NCI-H1436 treated with DMSO at 0.1 percent for 48 hours (cell line): ENCODE measurements at regions not wholly inside any gene's neighbourhood (a gene's known extent, or its start where the extent isn't known, plus 50 kb on each side); places are given as distances from the start of the nearest gene placed in this dataset.

Experiments used
- DNase-seq: peaks from one replicate; lab custom pipeline; 2025; lab: John Stamatoyannopoulos, UW

- no peak for DNase-seq
Measured at GRCh38 chr11:131052367-131052766, 136.1 kb upstream of the SNX19 start.

DNA sequence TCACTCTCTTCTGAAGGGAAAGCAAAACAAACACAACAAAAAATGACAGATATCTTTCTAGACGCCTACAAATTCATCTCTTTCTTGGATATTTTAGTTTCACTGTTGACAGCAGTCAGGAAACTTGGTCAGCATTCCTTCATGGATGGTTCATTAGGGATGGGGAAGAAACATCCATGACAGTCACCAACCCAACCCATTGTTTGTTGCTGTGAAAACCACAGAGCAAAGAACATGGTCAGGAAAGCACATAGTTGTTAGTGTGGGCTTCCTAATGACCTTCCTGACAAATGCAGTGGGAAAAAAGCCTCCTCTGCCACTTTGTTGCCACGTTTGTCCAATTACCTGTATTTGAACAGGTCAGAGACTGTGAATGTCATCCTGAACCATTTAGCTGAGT, 139.8 kb upstream of the SNX19 start:
- no peak for DNase-seq

GRCh38 chr11:131063638-131064037, 147.4 kb upstream of the SNX19 start:
- DNase-seq: no peak

- no peak for DNase-seq
Measured at GRCh38 chr11:131064373-131064991, 148.2 kb upstream of the SNX19 start.

DNA sequence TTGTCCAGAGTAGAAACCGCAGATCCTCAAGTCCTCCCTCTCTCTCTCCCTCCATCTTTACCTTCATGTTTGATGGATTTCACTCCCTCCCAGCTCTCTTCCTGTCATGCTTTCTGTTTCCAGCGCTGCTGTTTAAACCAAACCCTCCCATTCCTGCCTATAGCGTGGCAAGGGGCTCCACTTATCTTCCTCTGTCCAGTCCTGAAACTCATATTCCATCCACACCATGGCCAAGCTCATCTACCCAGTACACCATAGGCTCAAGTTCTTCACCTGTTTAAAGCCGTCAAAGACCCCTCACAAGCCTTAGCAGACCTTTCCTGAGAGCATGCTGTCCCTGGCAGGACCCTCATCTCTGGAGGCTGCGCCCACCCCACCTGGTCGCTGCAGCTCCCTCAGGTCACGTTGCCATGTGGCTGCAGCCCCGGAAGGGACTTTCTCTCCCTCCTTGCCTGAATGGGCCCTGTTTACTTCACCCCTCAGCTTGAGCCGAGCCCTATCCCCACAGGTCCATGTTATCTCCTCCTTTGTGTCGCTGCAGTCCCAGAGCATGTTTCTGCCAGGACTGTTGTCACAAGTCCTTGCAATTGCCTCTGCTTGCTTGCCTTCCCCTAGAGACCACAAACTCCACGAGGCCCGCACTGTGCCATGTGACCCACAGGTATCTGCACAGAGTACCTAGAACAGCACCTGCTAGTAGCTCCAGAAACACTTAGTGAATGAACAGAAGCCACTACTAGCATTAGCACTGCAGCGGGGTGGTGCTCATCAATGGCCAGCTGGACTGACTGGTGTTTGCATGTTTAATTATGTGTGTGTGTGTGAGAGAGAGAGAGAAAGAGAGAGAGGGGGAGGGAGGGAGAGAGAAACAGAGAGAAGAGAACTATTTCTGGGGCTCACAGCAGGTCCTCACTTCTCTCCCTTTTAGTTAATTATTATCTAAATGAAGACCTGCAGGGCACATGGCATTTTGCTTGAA, 149.4 kb upstream of the SNX19 start:
- no peak for DNase-seq

DNA sequence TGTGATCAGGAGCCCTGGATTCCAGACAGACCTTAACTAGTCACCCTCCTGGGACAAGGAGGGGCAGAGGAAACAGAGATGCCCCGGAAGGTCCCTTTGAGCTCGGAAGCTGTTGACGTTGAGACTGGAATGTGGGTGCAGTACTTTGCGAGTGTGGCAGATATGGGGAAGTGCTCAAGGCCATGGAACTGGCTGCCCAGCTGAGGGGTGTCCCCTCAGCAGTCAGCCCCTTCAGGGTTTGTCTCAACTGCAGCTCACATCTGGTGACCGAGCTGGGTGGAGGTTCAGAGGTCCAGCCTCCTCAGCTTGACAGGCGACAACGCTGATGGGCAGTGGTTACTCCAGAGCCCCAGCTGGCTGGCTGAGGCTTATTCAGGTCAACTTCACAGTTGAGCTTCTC, 150.3 kb upstream of the SNX19 start:
- DNase-seq: no peak

DNA sequence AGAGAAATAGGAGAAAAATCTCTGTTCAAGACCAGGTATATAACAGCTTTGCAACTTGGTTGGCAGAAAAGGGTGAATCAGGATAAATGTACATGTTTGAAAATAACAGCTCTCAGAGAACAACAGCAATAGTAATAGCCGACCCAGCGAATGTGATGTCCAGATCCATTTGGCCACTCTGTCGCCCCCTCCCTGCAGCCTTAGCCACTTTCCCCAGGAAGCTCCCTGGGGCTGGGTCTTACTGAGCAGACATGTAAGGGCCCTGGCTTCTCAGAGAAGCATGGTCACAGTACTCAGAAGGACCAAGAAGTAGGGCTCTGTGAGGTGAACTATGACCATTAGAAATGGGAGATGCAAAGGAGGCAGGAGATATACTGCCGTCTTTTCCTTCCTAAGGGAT, 154.1 kb upstream of the SNX19 start:
- DNase-seq: no peak

GRCh38 chr11:131073167-131073566, 156.9 kb upstream of the SNX19 start:
- DNase-seq: no peak

DNA sequence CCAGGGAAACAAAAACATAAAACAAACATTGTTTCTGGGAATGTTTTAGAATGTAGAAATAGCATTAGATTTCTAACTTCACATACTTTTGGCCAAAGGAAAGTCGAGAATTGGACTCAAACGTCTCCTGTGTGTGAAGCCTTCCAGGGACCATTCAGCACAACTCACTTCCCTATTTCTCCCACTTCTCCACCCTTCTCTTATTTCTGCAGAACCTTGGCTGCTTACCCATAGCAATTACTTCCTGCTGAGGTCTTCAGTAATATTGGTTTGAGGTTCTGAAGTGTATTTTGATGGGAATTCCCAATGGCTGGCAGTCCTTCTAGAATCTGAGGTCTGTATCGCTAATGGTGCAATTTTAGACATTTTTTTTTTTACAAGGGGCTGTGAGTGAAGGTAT, 158.3 kb upstream of the SNX19 start:
- no peak for DNase-seq

DNA sequence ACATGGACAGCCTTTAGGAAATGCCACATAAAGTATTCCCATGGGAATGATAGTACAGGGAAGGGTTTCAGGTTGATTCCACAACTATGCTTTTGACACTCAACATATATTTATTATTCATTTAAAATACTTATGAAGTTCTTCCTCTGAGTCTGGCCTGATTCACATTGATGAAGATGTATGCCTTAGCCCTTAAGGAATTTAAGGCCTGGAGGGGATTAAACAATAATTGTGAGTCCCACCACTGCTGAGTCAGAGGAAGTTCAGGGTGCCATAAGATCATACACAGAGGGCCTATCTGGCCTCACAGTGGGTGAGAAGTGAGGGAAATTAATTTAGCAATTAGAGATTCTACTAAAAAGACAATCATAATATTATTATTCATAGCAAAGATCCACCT, 161.1 kb upstream of the SNX19 start:
- DNase-seq: no peak

DNA sequence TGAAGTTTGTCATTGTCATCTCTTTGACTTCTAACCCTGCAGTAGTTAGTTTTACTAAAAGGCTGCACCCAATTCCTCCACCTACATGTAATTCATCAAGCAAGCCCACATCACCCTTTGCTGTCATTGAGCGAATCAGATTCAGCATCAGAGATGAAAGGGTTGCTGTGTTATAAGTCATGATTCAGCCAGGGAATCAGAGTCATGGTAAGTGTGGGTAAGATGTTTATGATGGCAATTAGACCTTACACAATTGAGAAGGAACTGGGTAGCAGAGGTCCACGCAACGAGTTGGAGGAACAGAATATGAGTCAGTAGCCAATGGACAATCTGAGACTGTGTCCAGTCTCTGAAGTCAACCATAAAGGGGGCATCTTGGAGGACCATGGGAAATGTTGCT, 162.8 kb upstream of the SNX19 start:
- no peak for DNase-seq

- DNase-seq: no peak
Measured at GRCh38 chr11:131089727-131090245, 173.5 kb upstream of the SNX19 start.

GRCh38 chr11:131092469-131092868, 176.2 kb upstream of the SNX19 start:
- DNase-seq: no peak

DNA sequence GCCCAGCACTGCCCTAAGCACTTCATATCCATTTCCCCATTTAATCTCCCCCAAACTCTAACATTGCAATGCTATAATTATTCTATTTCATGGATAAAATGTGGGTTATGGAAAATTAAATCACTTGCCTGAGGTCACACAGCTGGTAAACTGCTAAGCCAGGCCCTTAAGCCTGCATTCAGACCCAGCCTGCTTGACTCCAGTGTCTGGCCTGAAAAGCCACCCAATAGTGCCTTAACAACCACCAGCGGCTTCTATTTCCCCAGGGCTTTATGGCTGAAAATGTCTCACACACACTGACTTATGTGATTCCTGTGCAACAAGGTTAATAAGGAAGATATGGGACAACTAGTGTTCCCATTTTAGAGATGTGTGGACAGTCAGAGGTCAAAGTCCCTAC, 178.5 kb upstream of the SNX19 start:
- DNase-seq: no peak

DNA sequence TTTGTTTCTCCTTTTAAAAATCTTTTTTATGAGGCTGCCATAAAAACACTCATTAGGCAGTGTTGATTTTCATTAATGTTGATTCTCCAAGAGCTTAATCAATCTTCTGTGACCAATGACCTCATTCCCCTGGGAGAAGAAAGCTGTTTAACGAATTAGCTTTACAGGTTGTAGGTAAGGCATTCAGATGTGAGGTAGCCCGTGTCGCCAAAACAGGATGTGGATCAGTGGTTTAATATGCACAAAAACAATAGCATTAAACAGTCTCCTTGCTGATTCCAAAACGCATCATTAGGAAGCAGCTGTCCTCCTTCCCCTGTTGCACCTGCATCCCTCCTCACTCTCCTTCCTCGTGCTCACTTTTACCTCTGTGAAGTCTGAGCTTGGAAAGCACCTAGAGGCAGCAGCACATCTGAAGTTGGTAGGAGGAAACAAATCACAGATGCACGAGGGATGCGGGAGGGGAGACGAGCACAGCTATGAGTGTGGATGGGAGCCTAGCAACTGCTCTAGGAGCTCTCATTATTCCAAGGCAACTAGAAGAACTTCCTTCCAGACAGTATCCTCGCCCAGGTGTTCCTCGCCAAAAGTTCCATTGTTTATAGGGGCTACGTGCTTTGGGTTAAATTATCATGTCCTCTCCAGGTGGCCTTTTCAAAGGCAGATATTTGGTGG, 179.4 kb upstream of the SNX19 start:
- no peak for DNase-seq

DNA sequence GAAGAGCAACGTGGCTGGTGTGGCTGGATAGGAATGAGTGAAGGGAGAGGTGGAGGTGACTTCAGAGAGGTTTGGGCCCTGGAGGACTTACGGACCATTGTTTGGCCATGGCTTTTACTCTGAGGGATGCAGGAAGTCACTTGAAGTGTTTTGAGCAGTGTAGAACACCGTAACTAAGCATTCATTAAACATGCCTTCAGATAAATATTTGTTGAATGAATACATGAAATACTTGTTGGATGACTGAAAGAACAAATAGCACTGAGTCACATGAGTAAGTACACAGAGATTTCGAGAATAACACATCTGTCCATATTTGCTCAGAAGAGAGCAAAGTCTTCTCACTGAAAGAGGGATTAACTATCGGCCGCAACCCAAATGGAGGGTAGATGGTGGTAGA, 182.7 kb upstream of the SNX19 start:
- no peak for DNase-seq

GRCh38 chr11:131099746-131100145, 183.5 kb upstream of the SNX19 start:
- DNase-seq: no peak

DNA sequence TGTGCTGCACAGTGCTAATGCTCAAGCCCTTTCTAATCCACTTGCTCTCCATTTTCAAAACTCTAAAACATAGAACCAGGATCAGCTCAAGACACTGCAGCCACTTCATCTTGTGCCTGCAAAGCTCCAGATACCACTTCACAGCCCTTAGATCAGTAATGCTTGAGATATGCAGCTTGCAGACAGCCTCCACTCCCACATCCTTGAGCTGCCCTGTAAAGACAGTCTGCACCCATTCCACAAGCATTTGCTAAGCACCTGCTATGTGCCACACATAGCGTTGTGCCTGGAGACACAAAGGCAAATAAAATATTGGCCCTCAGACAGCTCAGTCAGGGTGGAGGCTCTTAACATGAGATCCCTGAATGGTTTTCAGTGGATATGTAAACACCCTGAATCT, 192.5 kb upstream of the SNX19 start:
- DNase-seq: no peak

GRCh38 chr11:131109257-131109656, 193.0 kb upstream of the SNX19 start:
- no peak for DNase-seq

DNA sequence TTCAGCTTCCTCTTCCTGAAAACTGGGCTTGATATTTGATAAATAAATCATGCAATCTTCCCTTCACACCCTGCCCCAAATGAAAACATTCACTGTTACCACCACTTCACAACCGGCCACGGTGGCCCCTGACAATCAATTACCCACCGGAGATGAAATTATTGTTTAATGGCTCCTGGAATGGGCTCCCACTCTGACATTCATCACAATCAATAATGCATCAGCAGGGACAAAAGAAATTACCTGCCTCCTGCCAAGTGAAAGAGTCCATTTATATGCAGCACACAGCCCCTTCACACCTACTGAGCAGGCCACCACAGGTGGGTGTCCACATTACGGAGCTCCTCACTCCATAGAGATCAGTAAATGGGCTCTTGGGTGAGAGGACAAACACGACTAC, 193.5 kb upstream of the SNX19 start:
- DNase-seq: no peak

GRCh38 chr11:131111775-131112174, 195.5 kb upstream of the SNX19 start:
- DNase-seq: no peak

DNA sequence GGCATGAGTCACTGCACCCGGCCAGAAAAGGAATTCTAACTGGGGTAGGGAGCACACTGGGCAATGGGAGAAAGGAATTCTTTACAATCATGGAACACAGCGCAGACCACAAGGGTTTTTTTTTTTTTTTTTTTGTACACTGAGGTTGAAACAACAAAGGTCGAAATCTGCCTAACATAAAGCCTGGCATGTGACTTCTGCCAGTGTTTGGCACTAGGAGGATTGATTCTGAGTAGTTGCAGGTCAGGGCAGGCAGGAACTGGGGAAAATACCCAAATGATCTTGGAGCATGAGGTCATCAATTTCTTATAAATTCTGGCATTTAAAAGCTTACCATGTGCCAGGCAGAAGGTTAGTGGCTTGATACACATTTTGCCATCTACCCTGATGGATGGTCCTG, 202.0 kb upstream of the SNX19 start:
- no peak for DNase-seq
